NCI-H82 (cell line): ENCODE measurements at regions not wholly inside any gene's neighbourhood (a gene's known extent, or its start where the extent isn't known, plus 50 kb on each side); places are given as distances from the start of the nearest gene placed in this dataset.

Experiments
- DNase-seq: peaks from one replicate; lab custom pipeline; 2025; lab: John Stamatoyannopoulos, UW

- no peak for DNase-seq
These were observed 81.7 kb upstream of the MSI2 start for GRCh38 chr17:57174591-57174990.

DNA sequence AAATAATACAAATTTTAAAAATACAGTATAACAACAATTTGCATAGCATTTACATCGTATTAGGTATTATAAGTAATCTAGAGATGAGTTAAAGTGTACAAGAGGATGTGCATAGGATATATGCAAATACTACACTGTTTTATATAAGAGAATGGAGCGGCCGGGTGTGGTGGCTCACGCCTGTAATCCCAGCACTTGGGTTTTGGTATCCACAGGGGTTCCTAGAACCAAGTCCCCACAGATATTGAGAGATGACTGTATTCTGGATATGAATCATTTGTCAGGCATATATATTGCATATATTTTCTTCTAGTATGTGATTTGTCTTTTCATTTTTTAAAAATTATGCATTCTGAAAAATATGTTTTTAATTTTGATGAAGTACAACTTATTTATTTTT is 77.5 kb upstream of the MSI2 start:
- DNase-seq = no peak

DNA sequence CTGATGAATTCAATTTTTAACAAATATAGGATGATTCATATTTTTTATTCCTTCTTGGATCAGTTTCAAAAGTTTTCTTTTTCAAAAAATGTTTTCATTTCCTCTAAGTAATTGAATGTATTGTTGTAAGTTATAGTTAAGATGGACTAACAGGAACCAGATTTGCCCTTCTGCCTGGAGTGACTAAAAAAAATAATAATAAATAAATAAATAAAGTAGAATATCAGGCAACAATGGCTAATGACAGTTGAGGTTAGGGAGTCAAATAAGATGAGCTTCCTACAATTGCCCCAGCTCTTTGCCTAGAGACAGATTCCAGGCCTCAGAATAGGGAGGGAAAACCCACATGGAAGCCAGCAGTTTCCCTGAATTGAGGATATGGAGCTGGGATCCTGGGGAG is 73.7 kb upstream of the MSI2 start:
- no peak for DNase-seq

- DNase-seq = peak; percentile 76
These were observed 69.9 kb upstream of the MSI2 start for GRCh38 chr17:57186226-57187019.

GRCh38 chr17:57187391-57187790 is 68.9 kb upstream of the MSI2 start:
- DNase-seq = no peak

DNA sequence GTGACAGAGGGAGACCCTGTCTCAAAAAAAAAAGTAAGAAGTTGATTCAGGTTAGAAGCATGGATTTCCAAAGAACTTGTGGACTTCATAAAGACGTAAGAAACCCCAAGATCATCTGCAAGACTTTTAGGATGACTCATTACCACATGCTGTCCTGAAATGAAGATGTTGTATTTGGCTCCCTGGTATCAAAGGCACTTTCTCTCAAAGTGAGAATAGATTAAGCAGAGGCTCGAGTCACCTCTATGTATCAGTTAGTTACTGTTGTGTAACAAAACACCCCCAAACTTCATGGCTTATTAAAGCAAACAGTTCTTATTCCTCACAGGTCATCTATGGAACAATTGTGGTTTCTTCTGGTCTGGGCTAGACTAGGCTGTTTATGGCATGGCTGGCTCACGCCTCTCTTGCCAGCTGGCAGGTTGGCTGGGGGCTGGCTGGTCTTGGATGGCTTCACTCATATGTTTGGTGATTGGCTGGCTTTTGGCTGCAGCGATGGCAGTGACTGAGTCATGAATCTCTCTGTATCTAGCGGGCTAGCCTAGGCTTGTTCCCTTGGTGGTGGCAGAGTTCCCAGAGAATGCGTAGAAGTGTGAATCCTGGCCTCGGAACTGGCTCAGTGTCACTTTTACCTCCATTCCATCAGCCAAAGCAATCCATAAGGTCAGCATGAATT is 60.4 kb upstream of the MSI2 start:
- no peak for DNase-seq

- DNase-seq = no peak
These were observed 58.8 kb upstream of the MSI2 start for GRCh38 chr17:57197466-57198071.

DNA sequence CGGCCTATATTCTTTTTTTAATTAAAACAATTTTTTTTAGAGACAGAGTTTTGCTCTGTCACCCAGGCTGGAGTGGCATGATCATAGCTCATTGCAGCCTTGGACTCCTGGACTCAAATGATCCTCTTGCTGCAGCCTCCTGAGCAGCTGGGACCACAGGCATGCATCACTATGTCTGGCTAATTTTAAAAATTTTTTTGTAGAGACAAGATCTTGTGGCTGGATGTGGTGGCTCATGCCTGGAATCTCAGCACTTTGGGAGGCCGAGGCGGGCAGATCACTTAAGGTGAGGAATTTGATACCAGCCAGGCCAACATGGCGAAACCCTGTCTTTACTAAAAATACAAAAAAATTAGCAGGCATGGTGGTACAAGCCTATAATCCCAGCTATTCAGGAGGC is 54.8 kb upstream of the MSI2 start:
- no peak for DNase-seq

- DNase-seq = no peak
These were observed 53.3 kb upstream of the MSI2 start for GRCh38 chr17:57203040-57203439.
